ENCODE measurements at regions not wholly inside any gene's neighbourhood (a gene's known extent, or its start where the extent isn't known, plus 50 kb on each side); places are given as distances from the start of the nearest gene placed in this dataset.

- Histone ChIP-seq H3K36me3 (ENCODE audit: control insufficient read depth, insufficient read depth, low read length) (no peaks in the 10 kb centered on the region), H3K4me3 (ENCODE audit: insufficient read depth, low read depth, low read length, poor library complexity, severe bottlenecking) (no peak overlapping the region), H3K9me3 (ENCODE audit: control insufficient read depth, low read length) (no peaks in the 10 kb centered on the region), H3K27ac (ENCODE audit: insufficient read depth, low read length, poor library complexity, severe bottlenecking) (no peak overlapping the region), H3K27me3 (replicated peaks; ENCODE audit: control insufficient read depth, insufficient read depth, low read length, poor library complexity, severe bottlenecking) (no peaks in the 10 kb centered on the region), H3K4me1 (ENCODE audit: control insufficient read depth, insufficient read depth, low read length, poor library complexity, severe bottlenecking) (peaks cover 22% of the 10 kb centered on the region)
- no peak for DNase-seq
Measured at GRCh38 chr3:13237776-13238490, 164.7 kb upstream of the IQSEC1 start.

- H3K27me3 ChIP-seq (replicated peaks; ENCODE audit: control insufficient read depth, insufficient read depth, low read length, poor library complexity, severe bottlenecking): no peaks in the 10 kb centered on the region
- H3K4me1 ChIP-seq (ENCODE audit: control insufficient read depth, insufficient read depth, low read length, poor library complexity, severe bottlenecking): peaks cover 22% of the 10 kb centered on the region
- H3K9me3 ChIP-seq (ENCODE audit: control insufficient read depth, low read length): no peaks in the 10 kb centered on the region
- no peak overlapping the region for H3K4me3 ChIP-seq (ENCODE audit: insufficient read depth, low read depth, low read length, poor library complexity, severe bottlenecking)
- no peaks in the 10 kb centered on the region for H3K36me3 ChIP-seq (ENCODE audit: control insufficient read depth, insufficient read depth, low read length)
- H3K27ac ChIP-seq (ENCODE audit: insufficient read depth, low read length, poor library complexity, severe bottlenecking): no peak overlapping the region
- no peak for DNase-seq
Measured at GRCh38 chr3:13236557-13237173, 163.4 kb upstream of the IQSEC1 start.

- H3K36me3 ChIP-seq (ENCODE audit: control insufficient read depth, insufficient read depth, low read length): no peaks in the 10 kb centered on the region
- peaks cover 22% of the 10 kb centered on the region for H3K4me1 ChIP-seq (ENCODE audit: control insufficient read depth, insufficient read depth, low read length, poor library complexity, severe bottlenecking)
- no peak overlapping the region for H3K4me3 ChIP-seq (ENCODE audit: insufficient read depth, low read depth, low read length, poor library complexity, severe bottlenecking)
- H3K27ac ChIP-seq (ENCODE audit: insufficient read depth, low read length, poor library complexity, severe bottlenecking): no peak overlapping the region
- no peaks in the 10 kb centered on the region for H3K9me3 ChIP-seq (ENCODE audit: control insufficient read depth, low read length)
- no peak for DNase-seq
- no peaks in the 10 kb centered on the region for H3K27me3 ChIP-seq (replicated peaks; ENCODE audit: control insufficient read depth, insufficient read depth, low read length, poor library complexity, severe bottlenecking)
Measured at GRCh38 chr3:13235897-13236296, 162.7 kb upstream of the IQSEC1 start.

- Histone ChIP-seq H3K27me3 (replicated peaks; ENCODE audit: control insufficient read depth, insufficient read depth, low read length, poor library complexity, severe bottlenecking) (no peaks in the 10 kb centered on the region), H3K4me1 (ENCODE audit: control insufficient read depth, insufficient read depth, low read length, poor library complexity, severe bottlenecking) (peaks cover 22% of the 10 kb centered on the region), H3K36me3 (ENCODE audit: control insufficient read depth, insufficient read depth, low read length) (no peaks in the 10 kb centered on the region), H3K4me3 (ENCODE audit: insufficient read depth, low read depth, low read length, poor library complexity, severe bottlenecking) (peak overlapping the region; percentile 4), H3K9me3 (ENCODE audit: control insufficient read depth, low read length) (no peaks in the 10 kb centered on the region), H3K27ac (ENCODE audit: insufficient read depth, low read length, poor library complexity, severe bottlenecking) (no peak overlapping the region)
- no peak for DNase-seq
Measured at GRCh38 chr3:13235079-13235478, 161.8 kb upstream of the IQSEC1 start.

GRCh38 chr3:13234666-13235065, 161.4 kb upstream of the IQSEC1 start:
- H3K4me3 ChIP-seq (ENCODE audit: insufficient read depth, low read depth, low read length, poor library complexity, severe bottlenecking): no peak overlapping the region

GRCh38 chr3:13233487-13234485, 160.6 kb upstream of the IQSEC1 start:
- Histone ChIP-seq H3K4me3 (ENCODE audit: insufficient read depth, low read depth, low read length, poor library complexity, severe bottlenecking) (no peak overlapping the region), H3K27ac (ENCODE audit: insufficient read depth, low read length, poor library complexity, severe bottlenecking) (no peak overlapping the region), H3K9me3 (ENCODE audit: control insufficient read depth, low read length) (no peaks in the 10 kb centered on the region), H3K27me3 (replicated peaks; ENCODE audit: control insufficient read depth, insufficient read depth, low read length, poor library complexity, severe bottlenecking) (no peaks in the 10 kb centered on the region), H3K36me3 (ENCODE audit: control insufficient read depth, insufficient read depth, low read length) (no peaks in the 10 kb centered on the region), H3K4me1 (ENCODE audit: control insufficient read depth, insufficient read depth, low read length, poor library complexity, severe bottlenecking) (peaks cover 22% of the 10 kb centered on the region)
- no peak for DNase-seq

More at GRCh38 chr3:13234666-13235065, 161.4 kb upstream of the IQSEC1 start:
- H3K27ac ChIP-seq (ENCODE audit: insufficient read depth, low read length, poor library complexity, severe bottlenecking): no peak overlapping the region
- H3K4me1 ChIP-seq (ENCODE audit: control insufficient read depth, insufficient read depth, low read length, poor library complexity, severe bottlenecking): peaks cover 22% of the 10 kb centered on the region
- H3K27me3 ChIP-seq (replicated peaks; ENCODE audit: control insufficient read depth, insufficient read depth, low read length, poor library complexity, severe bottlenecking): no peaks in the 10 kb centered on the region
- H3K36me3 ChIP-seq (ENCODE audit: control insufficient read depth, insufficient read depth, low read length): no peaks in the 10 kb centered on the region
- no peaks in the 10 kb centered on the region for H3K9me3 ChIP-seq (ENCODE audit: control insufficient read depth, low read length)
- DNase-seq: no peak

GRCh38 chr3:13231781-13232666, 158.8 kb upstream of the IQSEC1 start:
- no peaks in the 10 kb centered on the region for H3K36me3 ChIP-seq (ENCODE audit: control insufficient read depth, insufficient read depth, low read length)
- no peak for DNase-seq

GRCh38 chr3:13229273-13229949, 156.2 kb upstream of the IQSEC1 start:
- peaks cover 6% of the 10 kb centered on the region for H3K4me1 ChIP-seq (ENCODE audit: control insufficient read depth, insufficient read depth, low read length, poor library complexity, severe bottlenecking)
- H3K27me3 ChIP-seq (replicated peaks; ENCODE audit: control insufficient read depth, insufficient read depth, low read length, poor library complexity, severe bottlenecking): no peaks in the 10 kb centered on the region
- H3K27ac ChIP-seq (ENCODE audit: insufficient read depth, low read length, poor library complexity, severe bottlenecking): no peak overlapping the region
- H3K4me3 ChIP-seq (ENCODE audit: insufficient read depth, low read depth, low read length, poor library complexity, severe bottlenecking): no peak overlapping the region
- DNase-seq: no peak
- no peaks in the 10 kb centered on the region for H3K9me3 ChIP-seq (ENCODE audit: control insufficient read depth, low read length)
- H3K36me3 ChIP-seq (ENCODE audit: control insufficient read depth, insufficient read depth, low read length): no peaks in the 10 kb centered on the region

More at GRCh38 chr3:13231781-13232666, 158.8 kb upstream of the IQSEC1 start:
- H3K4me3 ChIP-seq (ENCODE audit: insufficient read depth, low read depth, low read length, poor library complexity, severe bottlenecking): no peak overlapping the region
- H3K27me3 ChIP-seq (replicated peaks; ENCODE audit: control insufficient read depth, insufficient read depth, low read length, poor library complexity, severe bottlenecking): no peaks in the 10 kb centered on the region
- H3K4me1 ChIP-seq (ENCODE audit: control insufficient read depth, insufficient read depth, low read length, poor library complexity, severe bottlenecking): peaks cover 22% of the 10 kb centered on the region
- no peaks in the 10 kb centered on the region for H3K9me3 ChIP-seq (ENCODE audit: control insufficient read depth, low read length)
- H3K27ac ChIP-seq (ENCODE audit: insufficient read depth, low read length, poor library complexity, severe bottlenecking): no peak overlapping the region

- Histone ChIP-seq H3K4me1 (ENCODE audit: control insufficient read depth, insufficient read depth, low read length, poor library complexity, severe bottlenecking) (no peaks in the 10 kb centered on the region), H3K9me3 (ENCODE audit: control insufficient read depth, low read length) (no peaks in the 10 kb centered on the region), H3K36me3 (ENCODE audit: control insufficient read depth, insufficient read depth, low read length) (no peaks in the 10 kb centered on the region), H3K27me3 (replicated peaks; ENCODE audit: control insufficient read depth, insufficient read depth, low read length, poor library complexity, severe bottlenecking) (no peaks in the 10 kb centered on the region), H3K4me3 (ENCODE audit: insufficient read depth, low read depth, low read length, poor library complexity, severe bottlenecking) (no peak overlapping the region), H3K27ac (ENCODE audit: insufficient read depth, low read length, poor library complexity, severe bottlenecking) (no peak overlapping the region)
- DNase-seq: no peak
Measured at GRCh38 chr3:13228584-13228983, 155.4 kb upstream of the IQSEC1 start.
